GM19438 (cell line): ENCODE measurements at regions not wholly inside any gene's neighbourhood (a gene's known extent, or its start where the extent isn't known, plus 50 kb on each side); places are given as distances from the start of the nearest gene placed in this dataset.

Experiments
- ATAC-seq: cut with Tn5 transposase; IDR thresholded peaks from one replicate; pipeline ENCODE4 v1.9.1; 2021; ENCODE audit warnings: low read depth; ENCODE audit not compliant: unreplicated experiment

DNA sequence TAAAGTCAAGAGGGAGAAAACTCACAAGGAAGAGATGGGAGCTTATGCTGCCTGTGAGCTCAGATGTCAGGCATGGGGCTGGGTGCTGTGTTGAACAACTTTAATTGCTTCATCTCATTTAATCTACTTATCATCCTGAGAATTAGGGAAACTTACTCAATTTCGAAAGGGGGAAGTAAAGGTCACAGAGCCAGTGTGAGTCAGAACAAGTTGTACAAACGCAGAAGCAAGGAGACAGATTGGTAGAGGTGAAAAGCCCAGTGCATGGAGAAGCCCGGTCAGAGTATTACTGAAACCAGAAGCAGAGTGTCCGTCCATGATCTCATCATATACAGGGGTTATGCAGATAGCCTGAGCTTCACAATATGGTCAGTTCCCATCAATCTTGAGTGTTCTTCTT is 281.1 kb upstream of the POU3F3 start:
- no peak for ATAC-seq

DNA sequence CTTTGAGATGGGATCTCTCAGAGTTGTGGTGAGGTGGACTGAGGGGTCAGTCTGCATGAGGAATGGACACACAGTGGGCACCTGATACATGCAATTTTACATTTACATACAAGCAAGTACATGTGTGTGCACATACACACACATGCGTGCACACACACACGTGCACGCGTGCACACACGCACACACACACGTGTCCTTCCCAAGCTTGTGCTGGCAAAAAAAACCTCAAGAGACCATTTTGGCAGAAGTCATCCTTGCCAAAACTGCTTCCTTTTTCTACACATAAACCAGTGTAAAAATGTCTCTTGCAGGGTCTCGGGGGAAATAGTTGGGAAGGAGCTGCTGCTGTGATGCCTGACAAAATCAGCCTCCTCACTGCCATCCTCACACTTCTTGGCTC is 279.5 kb upstream of the POU3F3 start:
- ATAC-seq: no peak

DNA sequence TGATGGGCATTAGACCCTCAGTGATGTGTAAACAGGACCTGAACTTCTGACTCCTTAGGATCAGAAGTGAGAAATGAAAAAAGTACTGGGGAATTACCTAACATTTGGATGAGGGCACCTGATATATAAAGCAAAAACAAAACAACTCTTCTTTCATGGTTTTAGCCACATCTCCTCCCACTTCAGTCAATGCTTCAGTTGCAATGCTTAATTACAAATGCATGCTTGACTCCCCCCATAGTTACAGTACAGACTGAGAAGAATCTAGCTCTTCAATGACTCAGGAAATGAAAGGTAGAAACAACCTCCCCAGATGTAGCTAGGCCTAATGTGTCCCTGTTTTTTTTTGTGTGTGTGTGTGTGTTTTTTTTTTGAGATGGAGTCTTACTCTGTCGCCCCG is 276.8 kb upstream of the POU3F3 start:
- no peak for ATAC-seq

DNA sequence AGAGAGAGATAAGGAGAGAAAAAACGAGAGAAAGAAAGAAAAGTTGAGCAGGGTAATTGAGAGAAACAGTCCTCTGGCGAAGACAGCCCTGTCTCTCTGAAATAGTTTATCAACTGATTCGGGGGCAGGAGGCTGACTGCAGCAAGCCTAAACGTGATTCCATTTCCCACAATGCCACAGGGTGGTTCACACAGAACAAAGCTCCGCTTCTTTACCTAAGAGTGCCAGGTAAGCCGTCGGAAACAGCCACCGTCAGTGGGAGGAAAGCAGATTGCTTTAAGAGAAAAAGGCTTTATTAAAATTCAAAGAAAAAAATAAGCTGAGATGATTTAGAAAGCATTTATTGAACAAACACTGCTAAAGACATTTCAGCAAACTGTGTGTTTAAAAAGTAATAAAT is 271.4 kb upstream of the POU3F3 start:
- ATAC-seq: no peak

DNA sequence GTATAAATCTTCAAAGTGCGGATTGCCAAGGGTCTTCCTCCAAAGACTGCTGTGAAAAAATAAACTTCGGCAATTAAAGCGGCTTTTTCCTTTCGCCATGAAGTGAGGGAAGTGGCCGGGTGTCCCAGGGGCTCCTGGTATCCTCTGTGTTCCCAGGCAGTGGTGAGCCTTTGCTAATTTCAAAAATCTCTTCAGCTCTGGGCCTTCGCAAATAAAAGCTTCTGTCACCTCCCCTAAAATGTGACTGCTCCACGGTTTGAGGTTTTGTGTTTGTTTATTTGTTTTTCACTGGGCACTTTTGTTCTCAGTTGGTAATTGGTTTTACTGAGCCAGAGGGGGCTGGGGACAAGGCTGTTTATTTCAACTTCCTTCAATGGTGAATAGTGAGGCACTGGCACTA is 270.1 kb upstream of the POU3F3 start:
- ATAC-seq: no peak

DNA sequence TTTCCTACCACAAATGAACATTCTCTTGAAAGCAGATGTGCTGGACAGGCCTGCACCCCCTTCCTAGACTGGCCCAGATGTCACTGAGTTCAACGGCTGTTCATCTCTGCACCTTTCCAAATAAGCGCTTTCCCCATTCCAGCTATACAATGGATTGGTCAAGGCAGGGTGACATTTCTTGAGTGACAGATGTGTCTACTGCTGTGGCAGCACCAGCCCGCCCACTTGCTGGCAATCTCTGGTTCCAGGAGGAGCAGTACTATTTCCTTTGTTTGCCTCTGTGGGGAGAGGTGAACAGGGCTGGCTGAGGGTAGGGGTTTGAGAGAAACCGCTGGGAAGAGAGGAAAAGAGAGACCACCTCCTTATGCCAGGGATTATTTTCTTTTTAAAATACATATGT is 269.5 kb upstream of the POU3F3 start:
- ATAC-seq: no peak

DNA sequence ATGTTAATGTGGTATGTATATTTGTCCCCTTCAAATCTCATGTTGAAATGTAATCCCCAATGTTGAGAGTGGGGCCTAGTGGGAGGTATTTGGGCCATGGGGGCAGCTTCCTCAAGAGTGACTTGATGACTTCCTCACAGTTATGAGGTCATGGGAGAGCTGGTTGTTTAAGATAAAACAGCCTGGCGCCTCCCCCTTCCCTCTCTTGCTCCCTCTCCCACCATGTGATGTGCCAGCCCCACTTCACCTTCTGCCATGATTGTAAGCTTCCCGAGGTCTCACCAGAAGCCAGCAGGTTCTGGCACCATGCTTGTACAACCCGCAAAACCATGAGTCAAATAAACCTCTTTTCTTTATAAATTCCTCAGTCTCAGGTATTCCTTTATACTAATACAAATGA is 258.3 kb upstream of the POU3F3 start:
- no peak for ATAC-seq

DNA sequence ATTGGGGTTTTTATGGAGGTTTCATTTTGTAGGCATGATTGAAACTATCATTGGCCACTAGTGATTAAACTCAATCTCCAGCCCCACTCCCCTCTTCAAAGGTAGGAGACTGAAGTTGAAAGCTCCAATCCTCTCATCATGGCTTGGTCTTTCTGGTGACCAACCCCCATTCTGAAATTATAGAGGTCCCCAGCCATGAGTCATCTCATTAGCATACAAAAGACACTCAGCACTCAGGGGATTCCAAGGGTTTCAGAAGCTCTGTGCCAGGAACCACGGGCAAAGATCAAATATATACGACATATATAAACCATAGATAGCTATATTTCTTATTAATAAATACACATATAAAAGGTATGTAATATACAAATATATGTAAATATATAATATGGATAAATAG is 256.0 kb upstream of the POU3F3 start:
- ATAC-seq: no peak

DNA sequence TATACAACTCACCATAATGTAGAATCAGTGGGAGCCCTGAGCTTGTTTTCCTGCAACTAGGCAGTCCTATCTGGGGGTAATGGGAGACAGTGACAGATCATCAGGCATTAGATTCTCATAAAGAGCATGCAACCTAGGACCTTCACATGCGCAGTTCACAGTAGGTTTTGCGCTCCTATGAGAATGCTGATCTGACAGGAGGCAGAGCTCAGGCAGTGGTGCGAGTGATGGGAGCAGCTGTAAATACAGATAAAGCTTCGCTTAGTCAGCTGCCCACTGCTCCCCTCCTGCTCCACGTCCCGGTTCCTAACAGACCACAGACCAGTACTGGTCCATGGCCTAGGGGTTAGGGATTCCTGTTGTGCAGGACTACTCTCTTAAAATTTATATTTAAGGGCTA is 255.3 kb upstream of the POU3F3 start:
- no peak for ATAC-seq

DNA sequence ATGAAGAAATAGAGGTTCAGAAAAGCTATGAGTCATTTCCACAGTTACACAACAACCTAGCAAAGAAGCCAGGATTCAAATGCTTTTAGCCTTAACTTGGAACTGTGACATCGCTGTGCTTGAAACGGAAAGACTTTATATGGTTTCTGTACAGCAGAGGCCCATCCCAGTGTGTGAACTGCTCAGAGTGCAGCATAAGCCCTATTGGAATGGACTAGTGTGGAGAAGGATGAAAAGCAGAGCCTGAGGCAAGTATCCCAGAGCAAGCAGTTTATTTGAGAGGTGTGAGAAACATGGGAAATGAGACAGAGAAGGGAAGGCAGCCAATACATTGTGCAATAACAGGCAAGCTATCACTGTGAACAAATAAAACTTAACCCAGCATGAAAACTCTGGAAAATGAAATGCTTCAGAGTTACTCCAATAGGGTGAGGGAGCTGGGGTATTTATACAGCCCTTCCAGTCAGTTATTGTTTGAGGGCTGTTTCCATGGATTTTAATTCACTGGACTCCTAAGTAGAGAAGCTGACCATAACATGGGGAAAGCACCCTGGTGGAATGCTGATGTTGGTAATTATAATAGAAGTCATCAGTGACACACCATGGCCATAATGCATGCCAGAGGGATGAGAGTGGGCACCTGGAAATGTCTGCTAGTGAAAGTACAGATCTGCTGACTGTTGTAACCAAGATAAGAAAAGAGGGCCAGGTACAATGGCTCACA is 254.0 kb upstream of the POU3F3 start:
- no peak for ATAC-seq

DNA sequence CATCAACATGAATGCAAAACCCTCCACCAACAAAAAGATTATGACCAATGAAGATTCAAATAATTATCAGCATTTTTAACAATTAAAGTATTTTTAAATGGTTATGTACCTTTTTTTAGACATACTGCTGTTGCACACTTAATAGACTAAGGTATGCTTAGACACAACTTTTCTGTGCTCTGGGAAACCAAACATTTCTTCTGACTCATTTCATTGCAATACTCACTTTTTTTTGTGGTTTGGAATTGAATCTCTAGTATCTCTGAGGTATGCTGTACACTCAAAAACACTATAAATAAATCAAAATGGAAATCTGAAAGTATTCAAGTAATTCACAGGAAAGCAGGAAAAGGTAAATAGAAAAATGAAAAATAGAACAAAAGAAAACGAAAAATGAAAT is 247.9 kb upstream of the POU3F3 start:
- ATAC-seq: no peak

DNA sequence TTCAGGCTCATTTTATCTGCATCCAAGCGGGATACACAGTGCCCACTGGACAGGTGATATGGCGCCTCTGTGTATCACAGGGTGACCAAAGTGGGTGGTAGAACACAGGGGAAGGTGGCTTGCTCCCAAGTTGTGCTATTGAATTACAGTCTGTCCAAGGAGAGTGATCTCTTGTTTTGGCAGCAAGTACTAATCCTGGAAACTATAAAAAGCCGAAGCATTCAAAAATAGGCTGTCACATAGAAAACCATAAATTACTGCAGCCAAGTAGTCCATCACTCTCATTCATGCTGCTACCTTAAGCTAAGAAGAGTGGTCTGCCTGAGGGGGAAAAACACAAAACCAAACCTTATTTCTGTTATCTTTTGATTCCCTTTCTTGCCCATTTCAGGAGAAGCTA is 237.1 kb upstream of the POU3F3 start:
- ATAC-seq: no peak

DNA sequence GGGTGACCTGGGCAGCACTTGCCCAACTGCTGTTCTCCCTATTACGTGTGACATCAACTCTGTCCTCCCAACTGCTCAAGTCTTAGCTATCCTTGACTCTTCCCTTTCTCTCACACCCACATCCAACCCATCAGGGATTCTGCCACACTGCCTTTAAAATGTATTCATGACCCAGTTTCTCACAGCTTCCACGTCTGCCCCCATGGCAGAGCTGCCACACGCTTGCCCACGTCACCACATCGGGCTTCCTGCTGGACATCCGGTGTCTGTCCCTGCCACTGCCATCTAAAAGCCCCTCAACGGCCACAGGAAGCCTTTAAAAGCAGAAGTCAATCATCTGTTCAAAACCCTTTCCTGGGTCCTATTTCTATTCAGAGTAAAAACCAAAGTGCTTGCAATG is 233.1 kb upstream of the POU3F3 start:
- ATAC-seq: no peak

DNA sequence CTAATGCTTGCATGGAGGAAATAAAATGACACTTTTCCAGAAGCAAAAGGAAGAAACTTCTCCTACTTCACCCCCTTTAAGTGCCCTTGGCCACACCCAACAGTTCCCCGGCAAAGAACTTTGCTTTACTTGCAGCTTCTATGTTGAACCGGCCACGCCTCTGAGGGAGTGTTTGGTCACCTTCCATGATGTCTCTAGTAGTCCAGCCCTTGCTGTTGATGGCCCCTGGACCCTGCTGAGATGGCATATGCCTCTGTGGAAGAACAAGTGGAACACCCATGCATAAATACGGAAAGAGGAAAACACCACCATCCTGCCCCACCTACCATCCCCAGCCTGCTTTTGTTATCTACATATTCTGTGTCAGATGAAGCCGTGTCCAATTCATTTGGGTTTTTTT is 218.3 kb upstream of the POU3F3 start:
- ATAC-seq: no peak

DNA sequence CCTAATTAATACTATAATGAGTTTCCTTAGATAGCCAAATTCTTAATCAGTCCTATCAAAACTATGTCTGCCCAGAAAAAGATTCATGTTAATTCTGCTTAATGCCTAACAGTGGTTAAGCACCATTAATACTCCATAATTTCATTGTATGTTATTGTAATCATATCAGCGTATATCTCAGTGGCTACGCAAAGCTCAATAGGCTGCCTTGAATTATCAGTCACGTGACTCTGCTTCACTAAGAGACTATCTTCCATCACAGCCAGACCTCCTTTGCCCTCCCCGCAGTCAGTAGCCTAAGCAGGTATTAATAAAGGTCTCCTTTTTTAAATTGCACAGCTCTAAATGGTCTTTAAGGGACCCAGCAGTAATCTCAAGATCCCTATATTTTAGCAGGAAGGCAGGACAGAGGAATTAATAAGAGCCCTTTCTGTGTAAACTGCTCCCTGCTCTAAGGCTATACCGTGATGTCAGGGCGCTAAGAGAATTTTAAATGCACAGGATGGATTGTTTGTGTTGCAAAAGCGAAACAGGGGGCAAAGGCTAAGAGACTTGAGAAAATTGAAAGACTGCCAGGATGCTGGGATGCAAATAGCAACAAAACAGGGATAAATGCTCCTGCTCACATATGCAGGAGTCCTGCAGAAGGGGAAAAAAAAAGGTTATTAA is 215.6 kb upstream of the POU3F3 start:
- ATAC-seq: no peak

DNA sequence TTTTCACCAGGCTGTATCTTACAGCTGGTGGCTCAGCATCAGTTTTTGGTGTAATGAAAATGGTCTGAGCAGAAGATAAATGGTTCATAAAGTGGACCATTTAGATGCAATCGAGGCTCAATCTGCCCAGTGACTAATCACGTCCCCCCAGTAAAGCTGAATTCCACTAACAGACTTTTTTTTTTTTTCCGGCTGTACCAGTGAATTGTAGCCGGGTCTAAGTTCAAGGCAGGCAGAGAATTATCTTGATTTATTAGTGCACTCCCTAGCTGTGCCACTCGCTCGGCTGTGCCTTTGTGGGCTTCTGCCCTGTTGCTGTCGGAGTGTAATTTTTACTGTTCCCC is 215.1 kb upstream of the POU3F3 start:
- ATAC-seq: no peak

DNA sequence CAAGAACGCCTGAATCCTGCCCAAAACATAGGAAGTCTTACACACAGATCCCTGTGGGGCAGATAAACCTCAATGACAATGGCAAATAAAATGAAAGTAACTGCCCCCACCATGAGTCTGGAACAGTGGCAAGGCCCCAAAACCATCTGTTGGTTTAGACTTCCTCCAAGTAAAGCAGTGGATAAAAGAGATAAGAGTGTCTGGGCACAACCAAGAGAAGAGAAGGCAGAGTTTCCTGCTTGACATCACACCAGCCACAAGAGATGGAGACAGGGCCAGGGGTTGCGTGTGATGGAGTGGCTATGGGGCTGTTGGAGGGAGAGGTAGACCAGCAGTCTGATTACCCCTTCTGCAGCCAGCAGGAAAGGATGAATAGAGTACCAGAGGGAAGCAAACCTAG is 212.1 kb upstream of the POU3F3 start:
- ATAC-seq: no peak

DNA sequence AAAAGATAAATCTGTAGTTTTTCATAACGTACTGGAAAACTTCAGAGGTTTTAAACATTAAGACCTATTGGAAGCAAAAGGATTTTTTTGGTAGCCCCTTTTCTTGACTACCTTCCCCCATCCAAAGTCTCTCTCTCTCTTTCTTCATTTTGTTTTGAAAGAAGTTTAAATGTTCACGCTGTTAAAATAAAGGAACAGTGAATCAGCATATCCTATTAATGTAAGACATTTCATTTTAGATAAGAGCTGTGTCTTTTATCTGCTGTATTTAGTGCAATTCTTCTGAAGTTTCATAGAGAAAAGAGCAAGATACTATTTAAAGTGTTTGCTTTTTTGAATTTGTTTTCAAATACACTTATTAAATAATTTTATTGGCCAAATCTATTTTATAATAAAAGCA is 205.5 kb upstream of the POU3F3 start:
- no peak for ATAC-seq

DNA sequence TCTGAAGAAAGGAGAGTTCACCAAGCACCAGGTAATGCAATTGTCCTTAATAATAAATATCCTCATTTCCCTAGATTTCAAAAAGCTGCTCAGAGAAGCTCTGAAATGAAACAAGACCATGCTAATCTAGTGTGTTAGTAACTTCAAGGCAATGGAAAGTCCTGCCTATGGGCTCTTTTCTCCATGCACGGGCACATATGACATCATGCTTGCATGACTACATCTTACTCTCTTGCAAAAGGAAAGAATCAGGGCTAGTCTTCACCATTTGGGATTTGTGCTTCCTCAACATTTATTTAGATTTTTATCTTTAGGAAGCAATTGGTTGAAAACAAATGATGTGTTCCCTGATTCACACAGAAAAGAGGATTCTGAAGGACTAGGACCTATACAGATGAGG is 204.0 kb upstream of the POU3F3 start:
- no peak for ATAC-seq

DNA sequence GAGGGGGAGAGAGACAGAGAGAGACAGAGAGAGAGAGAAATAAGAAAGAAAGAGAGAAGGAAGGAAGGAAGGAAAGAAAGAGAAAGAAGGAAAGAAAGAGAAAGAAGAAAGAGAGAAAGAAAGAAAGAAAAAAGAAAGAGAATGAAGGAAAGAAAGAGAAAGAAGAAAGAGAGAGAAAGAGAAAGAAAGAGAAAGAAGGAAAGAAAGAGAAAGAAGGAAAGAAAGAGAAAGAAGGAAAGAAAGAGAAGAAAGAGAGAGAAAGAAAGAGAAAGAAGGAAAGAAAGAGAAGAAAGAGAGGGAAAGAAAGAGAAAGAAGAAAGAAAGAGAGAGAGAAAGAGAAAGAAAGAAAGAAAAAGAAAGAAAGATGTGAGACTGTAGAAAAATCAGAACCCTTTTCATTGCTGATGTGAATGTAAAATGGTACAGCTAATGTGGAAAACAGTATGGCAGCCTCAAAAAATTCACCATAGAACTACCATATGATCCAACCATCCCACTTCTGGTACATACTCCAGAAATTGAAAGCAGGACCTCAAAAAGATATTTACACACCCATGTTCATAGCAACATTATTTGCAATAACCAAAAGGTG is 203.4 kb upstream of the POU3F3 start:
- no peak for ATAC-seq

DNA sequence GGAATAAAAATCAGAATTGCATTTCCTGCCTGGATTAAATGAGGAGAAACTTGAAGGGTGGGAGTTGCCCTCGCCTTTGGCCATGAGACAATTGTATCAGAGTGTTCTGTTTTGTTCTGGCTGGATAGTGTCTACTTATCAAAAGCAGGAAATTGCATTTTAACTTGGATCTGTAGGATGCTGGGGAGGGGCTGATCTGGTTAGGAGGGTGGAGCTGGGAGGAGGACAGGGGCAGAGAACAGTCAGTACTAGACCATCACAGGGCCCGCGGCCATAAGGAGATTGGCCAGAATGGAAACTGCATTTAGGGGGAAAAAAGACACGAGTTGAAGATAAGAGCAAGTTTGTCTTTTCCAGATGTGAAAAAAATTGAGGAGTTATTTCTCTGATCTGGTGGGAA is 199.1 kb upstream of the POU3F3 start:
- no peak for ATAC-seq

DNA sequence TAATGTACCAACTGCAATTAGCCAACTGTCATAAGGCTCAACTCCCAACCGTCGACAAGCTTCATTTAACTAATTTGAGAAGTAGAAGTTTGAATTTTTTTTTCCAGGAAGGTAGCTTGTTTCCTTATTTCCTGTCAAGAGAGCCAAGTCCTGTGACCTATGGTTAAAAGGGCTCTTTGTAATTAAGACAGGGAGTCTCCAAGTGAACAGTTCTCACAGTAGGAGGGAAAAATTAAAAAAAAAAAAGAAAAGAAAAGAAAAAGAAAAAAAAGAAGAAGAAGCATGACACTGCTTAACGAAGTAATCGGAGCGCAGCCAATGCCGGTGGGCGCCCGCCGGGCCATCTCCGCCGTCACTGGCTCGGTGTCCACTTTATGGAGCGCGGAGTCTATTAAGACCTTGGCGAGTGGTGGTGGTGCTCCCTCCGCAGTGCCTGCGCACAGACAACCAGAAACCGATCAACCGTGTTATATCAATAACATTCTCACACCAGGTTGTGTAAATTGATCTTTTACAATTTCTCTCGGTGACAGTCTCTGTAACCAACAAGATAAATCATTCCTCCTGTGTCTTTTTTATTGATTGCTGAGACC is 197.2 kb upstream of the POU3F3 start:
- ATAC-seq: no peak
